SK-N-SH (cell line): ENCODE measurements at regions not wholly inside any gene's neighbourhood (a gene's known extent, or its start where the extent isn't known, plus 50 kb on each side); places are given as distances from the start of the nearest gene placed in this dataset.

ENCODE experiments used
- CTCF ChIA-PET: fragments of 300-600, 350-600 bp; formaldehyde crosslinking; extraction: SDS; loops from one replicate; lab custom pipeline; 2021; lab: Yijun Ruan, JAX
- POLR2A ChIA-PET: fragments of 350-600 bp; sonication (Branson Sonifier 250); formaldehyde crosslinking; extraction: SDS; loops from one replicate; lab custom pipeline; 2020; ENCODE audit warnings: antibody characterized with exemption, inconsistent platforms; lab: Yijun Ruan, JAX
- DNase-seq: peaks from one replicate; pipeline ENCODE4 v3.0.0; 2012
- H2AFZ ChIP-seq: fragments of 200-600 bp; sonication (generic); 2 replicates; pipeline ENCODE4 v1.8.1; 2016; ENCODE audit warnings: antibody characterized with exemption, mild to moderate bottlenecking, low read depth
- H3F3A ChIP-seq: fragments of 200-600 bp; sonication (generic); replicated peaks from 2 replicates; pipeline ENCODE3; 2016; ENCODE audit warnings: antibody characterized with exemption, mild to moderate bottlenecking; ENCODE audit not compliant: insufficient read depth
- H3K27ac ChIP-seq, 2 experiments: fragments of 200-500 bp in 1 of 2; fragments of 200-600 bp in 1 of 2; sonication (Bioruptor generic) in 1 of 2; sonication (generic), shearing (Covaris generic) in 1 of 2; 2 replicates each; pipeline versions ENCODE4 v1.5.1 to v1.6.1; 2014 to 2016; ENCODE audit warnings: low read depth in 2 of 2, inconsistent platforms in 1 of 2, low read length in 1 of 2, mild to moderate bottlenecking in 1 of 2, mixed read lengths in 1 of 2
- H3K27me3 ChIP-seq: fragments of 200-600 bp; sonication (generic), shearing (Covaris generic); 2 replicates; pipeline ENCODE4 v1.6.1; 2016; ENCODE audit warnings: mixed run types; ENCODE audit not compliant: insufficient read depth
- H3K36me3 ChIP-seq, 2 experiments: fragments of 200-500 bp in 1 of 2; fragments of 200-600 bp in 1 of 2; sonication (Bioruptor generic) in 1 of 2; sonication (generic) in 1 of 2; replicated peaks in 1 of 2; 2 replicates each; pipeline versions ENCODE3 to v1.5.1; 2014 to 2016; ENCODE audit warnings: low read length in 1 of 2, mild to moderate bottlenecking in 1 of 2; ENCODE audit not compliant: insufficient read depth in 2 of 2, control insufficient read depth in 1 of 2
- H3K4me1 ChIP-seq, 2 experiments: fragments of 200-500 bp in 1 of 2; fragments of 200-600 bp in 1 of 2; sonication (Bioruptor generic) in 1 of 2; sonication (generic), shearing (Covaris generic) in 1 of 2; 2 replicates each; pipeline versions ENCODE4 v1.5.1 to v1.6.1; 2014 to 2016; ENCODE audit warnings: low read depth in 1 of 2, low read length in 1 of 2, mixed run types in 1 of 2; ENCODE audit not compliant: insufficient read depth in 2 of 2, control insufficient read depth in 1 of 2
- H3K4me2 ChIP-seq: fragments of 200-600 bp; sonication (generic), shearing (Covaris generic); 2 replicates; pipeline ENCODE4 v1.6.1; 2017; ENCODE audit warnings: mixed run types
- H3K4me3 ChIP-seq, 2 experiments: fragments of 200-500 bp in 1 of 2; fragments of 200-600 bp in 1 of 2; sonication (Bioruptor generic) in 1 of 2; sonication (generic), shearing (Covaris generic) in 1 of 2; 2 replicates each; pipeline versions ENCODE4 v1.5.1 to v1.8.1; 2014 to 2016; ENCODE audit warnings: low read depth in 2 of 2, inconsistent platforms in 1 of 2, low read length in 1 of 2, mild to moderate bottlenecking in 1 of 2, mixed read lengths in 1 of 2, moderate library complexity in 1 of 2
- H3K79me2 ChIP-seq: fragments of 200-600 bp; sonication (generic); 2 replicates; pipeline ENCODE4 v1.8.1; 2017; ENCODE audit warnings: mild to moderate bottlenecking; ENCODE audit not compliant: insufficient read depth
- H3K9ac ChIP-seq: fragments of 200-600 bp; sonication (generic); 2 replicates; pipeline ENCODE4 v1.6.1; 2017; ENCODE audit warnings: mixed run types
- H3K9me2 ChIP-seq: fragments of 200-600 bp; sonication (generic); 2 replicates; pipeline ENCODE4 v1.6.1; 2017; ENCODE audit warnings: mixed run types
- H3K9me3 ChIP-seq: fragments of 200-600 bp; sonication (generic); 2 replicates; pipeline ENCODE4 v1.6.1; 2017; ENCODE audit warnings: mixed run types, mild to moderate bottlenecking, moderate library complexity
- H4K20me1 ChIP-seq: fragments of 200-600 bp; sonication (generic); 2 replicates; pipeline ENCODE4 v1.6.1; 2017; ENCODE audit warnings: mild to moderate bottlenecking, mixed run types; ENCODE audit not compliant: insufficient read depth
- FOSL2 ChIP-seq: IDR thresholded peaks from 2 replicates; pipeline ENCODE4 v1.4.0; 2012; ENCODE audit warnings: low read depth, mild to moderate bottlenecking, moderate library complexity, borderline replicate concordance
- FOXM1 ChIP-seq: IDR thresholded peaks from 2 replicates; pipeline ENCODE4 v1.4.0; 2012; ENCODE audit warnings: low read depth, mild to moderate bottlenecking
- GABPA ChIP-seq: IDR thresholded peaks from 2 replicates; pipeline ENCODE4 v1.4.0; 2012; ENCODE audit warnings: low read depth, mild to moderate bottlenecking
- GATA2 ChIP-seq: sonication (generic); formaldehyde crosslinking; IDR thresholded peaks from 2 replicates; pipeline ENCODE4 v1.5.0; 2020; ENCODE audit warnings: mild to moderate bottlenecking, missing genetic modification reagents
- JUND ChIP-seq: IDR thresholded peaks from 2 replicates; pipeline ENCODE4 v1.4.0; 2012
- MEF2A ChIP-seq: IDR thresholded peaks from 2 replicates; pipeline ENCODE4 v1.4.0; 2012; ENCODE audit warnings: low read depth, borderline replicate concordance
- NFIC ChIP-seq: IDR thresholded peaks from 2 replicates; pipeline ENCODE4 v1.4.0; 2012; ENCODE audit warnings: borderline replicate concordance
- NRF1 ChIP-seq: IDR thresholded peaks from 2 replicates; pipeline ENCODE4 v1.6.1; 2012; ENCODE audit warnings: low read depth, mild to moderate bottlenecking, low read length
- RAD21 ChIP-seq: IDR thresholded peaks from 2 replicates; pipeline ENCODE4 v1.6.1; 2012; ENCODE audit warnings: mild to moderate bottlenecking, low read length
- RFX5 ChIP-seq: IDR thresholded peaks from 2 replicates; pipeline ENCODE4 v1.6.1; 2012; ENCODE audit warnings: mild to moderate bottlenecking, improper control_type of control experiment, low read length
- RXRA ChIP-seq: IDR thresholded peaks from 2 replicates; pipeline ENCODE4 v1.4.0; 2012; ENCODE audit warnings: low read depth, mild to moderate bottlenecking, borderline replicate concordance
- SIN3A ChIP-seq: IDR thresholded peaks from 2 replicates; pipeline ENCODE4 v1.6.1; 2012; ENCODE audit warnings: low read depth, mild to moderate bottlenecking, low read length, moderate library complexity, borderline replicate concordance
- SMC3 ChIP-seq: IDR thresholded peaks from 2 replicates; pipeline ENCODE4 v1.6.1; 2012; ENCODE audit warnings: low read depth, low read length, improper control_type of control experiment
- TCF12 ChIP-seq: IDR thresholded peaks from 2 replicates; pipeline ENCODE4 v1.4.0; 2012
- WGBS: methylation state at CpG from one replicate; pipeline ENCODE4 v1.1.6; 2017; ENCODE audit warnings: low lambda C conversion rate; 5-methylcytosine and 5-hydroxymethylcytosine counted together
- TF ChIP-seq, protein P1 (sequence below): IDR thresholded peaks from 2 replicates; pipeline ENCODE4 v1.4.0; 2012; ENCODE audit warnings: low read depth, borderline replicate concordance
- TF ChIP-seq, protein P2 (sequence below): IDR thresholded peaks from 2 replicates; pipeline ENCODE4; 2012
- TF ChIP-seq, protein P3 (sequence below): IDR thresholded peaks from 2 replicates; pipeline ENCODE4 v1.4.0; 2012; ENCODE audit warnings: low read depth, borderline replicate concordance
- TF ChIP-seq, protein P4 (sequence below): fragments of 150-350 bp; IDR thresholded peaks from 2 replicates; pipeline ENCODE4 v1.6.1; 2016; ENCODE audit warnings: mild to moderate bottlenecking, low read depth, low read length

DNA sequence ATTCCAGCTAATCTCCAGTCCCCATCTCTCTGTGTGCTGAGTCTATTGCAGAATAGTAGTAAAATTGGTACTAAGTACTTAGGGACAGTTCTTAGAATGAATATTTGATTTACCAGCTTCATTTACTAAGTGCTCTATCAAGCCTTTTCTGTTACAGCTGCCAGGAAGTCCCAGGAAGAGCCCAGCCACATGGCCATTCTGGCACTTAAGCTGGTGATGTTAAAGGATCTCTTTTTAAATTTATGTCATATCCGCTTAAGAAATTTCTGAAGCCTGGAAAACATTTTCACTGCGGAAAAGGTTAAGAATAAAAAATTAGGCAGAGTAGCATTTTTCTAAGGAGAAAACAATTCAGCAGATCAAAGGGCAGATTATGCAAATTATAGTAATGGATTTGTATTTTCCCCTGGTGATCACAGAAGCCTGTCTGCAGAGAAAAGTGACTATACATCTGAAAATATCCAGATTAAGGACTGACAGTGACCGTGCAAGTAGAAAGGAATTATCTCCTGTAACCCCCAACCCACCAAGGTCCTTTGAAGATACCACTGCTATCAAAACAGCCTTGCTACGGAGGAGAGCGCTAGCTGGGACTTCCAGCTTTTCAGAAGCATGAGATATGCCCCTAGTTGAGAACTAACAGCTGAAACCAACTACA, 260.8 kb downstream of the SH3BP4 start (continued):
- TF ChIP-seq, protein P1, sequence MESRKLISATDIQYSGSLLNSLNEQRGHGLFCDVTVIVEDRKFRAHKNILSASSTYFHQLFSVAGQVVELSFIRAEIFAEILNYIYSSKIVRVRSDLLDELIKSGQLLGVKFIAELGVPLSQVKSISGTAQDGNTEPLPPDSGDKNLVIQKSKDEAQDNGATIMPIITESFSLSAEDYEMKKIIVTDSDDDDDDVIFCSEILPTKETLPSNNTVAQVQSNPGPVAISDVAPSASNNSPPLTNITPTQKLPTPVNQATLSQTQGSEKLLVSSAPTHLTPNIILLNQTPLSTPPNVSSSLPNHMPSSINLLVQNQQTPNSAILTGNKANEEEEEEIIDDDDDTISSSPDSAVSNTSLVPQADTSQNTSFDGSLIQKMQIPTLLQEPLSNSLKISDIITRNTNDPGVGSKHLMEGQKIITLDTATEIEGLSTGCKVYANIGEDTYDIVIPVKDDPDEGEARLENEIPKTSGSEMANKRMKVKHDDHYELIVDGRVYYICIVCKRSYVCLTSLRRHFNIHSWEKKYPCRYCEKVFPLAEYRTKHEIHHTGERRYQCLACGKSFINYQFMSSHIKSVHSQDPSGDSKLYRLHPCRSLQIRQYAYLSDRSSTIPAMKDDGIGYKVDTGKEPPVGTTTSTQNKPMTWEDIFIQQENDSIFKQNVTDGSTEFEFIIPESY: no peak
- TF ChIP-seq RFX5: no peak
- no peak for TF ChIP-seq SMC3
- no peak for TF ChIP-seq GABPA
- TF ChIP-seq, all 33 proteins: peak for 0

DNA sequence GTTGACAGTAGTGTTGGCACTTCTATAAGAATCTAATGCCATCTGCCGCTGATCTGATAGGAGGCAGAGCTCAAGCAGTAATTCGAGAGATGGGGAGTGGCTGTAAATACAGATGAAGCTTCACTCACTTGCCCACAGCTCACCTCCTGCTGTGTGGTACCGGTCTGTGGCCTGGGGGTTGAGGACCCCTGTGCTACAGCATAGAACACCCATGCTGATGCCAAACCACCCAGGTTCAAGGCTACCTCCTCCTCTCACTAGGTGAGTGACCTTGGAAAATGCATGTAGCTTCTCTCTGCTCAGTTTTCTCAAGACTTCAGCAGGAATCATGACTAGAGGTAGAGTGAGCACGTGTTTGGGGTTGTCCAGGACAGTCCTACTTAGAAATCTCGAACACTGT, 263.4 kb downstream of the SH3BP4 start:
- H3K27ac ChIP-seq: no peak overlapping the region
- ChIA-PET CTCF (interaction anchor here (1.2 to 3.9 kb wide), 2 partner anchors 12 to 594 kb away, joined by 3 to 9 read pairs; no protein-coding TSS in a partner anchor), POLR2A (no interaction called here)
- no peak overlapping the region for H3K9ac ChIP-seq
- H4K20me1 ChIP-seq: no peaks in the 10 kb centered on the region
- no peaks in the 10 kb centered on the region for H3K9me2 ChIP-seq
- H3K79me2 ChIP-seq: no peaks in the 10 kb centered on the region
- H3K4me3 ChIP-seq: no peak overlapping the region
- no peaks in the 10 kb centered on the region; the same call in 1 of the 2 replicates for H3K27me3 ChIP-seq
- H3K9me3 ChIP-seq: no peaks in the 10 kb centered on the region
- H3K36me3 ChIP-seq: no peaks in the 10 kb centered on the region
- peaks cover 4 to 10% of the 10 kb centered on the region in 2 experiments; a peak in 2 of 4 replicates for H3K4me1 ChIP-seq
- no peak for TF ChIP-seq TCF12
- TF ChIP-seq FOSL2: no peak
- TF ChIP-seq RXRA: no peak
- TF ChIP-seq NFIC: no peak
- no peak for TF ChIP-seq GABPA
- no peak for TF ChIP-seq RAD21
- no peak for TF ChIP-seq MEF2A
- TF ChIP-seq FOXM1: no peak
- TF ChIP-seq SIN3A: no peak
- TF ChIP-seq NRF1: no peak
- TF ChIP-seq GATA2 (CRISPR knock-in tag): no peak
- TF ChIP-seq JUND: no peak
- TF ChIP-seq, protein P2, sequence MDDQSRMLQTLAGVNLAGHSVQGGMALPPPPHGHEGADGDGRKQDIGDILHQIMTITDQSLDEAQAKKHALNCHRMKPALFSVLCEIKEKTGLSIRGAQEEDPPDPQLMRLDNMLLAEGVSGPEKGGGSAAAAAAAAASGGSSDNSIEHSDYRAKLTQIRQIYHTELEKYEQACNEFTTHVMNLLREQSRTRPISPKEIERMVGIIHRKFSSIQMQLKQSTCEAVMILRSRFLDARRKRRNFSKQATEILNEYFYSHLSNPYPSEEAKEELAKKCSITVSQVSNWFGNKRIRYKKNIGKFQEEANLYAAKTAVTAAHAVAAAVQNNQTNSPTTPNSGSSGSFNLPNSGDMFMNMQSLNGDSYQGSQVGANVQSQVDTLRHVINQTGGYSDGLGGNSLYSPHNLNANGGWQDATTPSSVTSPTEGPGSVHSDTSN: no peak
- TF ChIP-seq, protein P3, sequence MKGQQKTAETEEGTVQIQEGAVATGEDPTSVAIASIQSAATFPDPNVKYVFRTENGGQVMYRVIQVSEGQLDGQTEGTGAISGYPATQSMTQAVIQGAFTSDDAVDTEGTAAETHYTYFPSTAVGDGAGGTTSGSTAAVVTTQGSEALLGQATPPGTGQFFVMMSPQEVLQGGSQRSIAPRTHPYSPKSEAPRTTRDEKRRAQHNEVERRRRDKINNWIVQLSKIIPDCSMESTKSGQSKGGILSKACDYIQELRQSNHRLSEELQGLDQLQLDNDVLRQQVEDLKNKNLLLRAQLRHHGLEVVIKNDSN: no peak
- no peak for TF ChIP-seq SMC3
- TF ChIP-seq, protein P4, sequence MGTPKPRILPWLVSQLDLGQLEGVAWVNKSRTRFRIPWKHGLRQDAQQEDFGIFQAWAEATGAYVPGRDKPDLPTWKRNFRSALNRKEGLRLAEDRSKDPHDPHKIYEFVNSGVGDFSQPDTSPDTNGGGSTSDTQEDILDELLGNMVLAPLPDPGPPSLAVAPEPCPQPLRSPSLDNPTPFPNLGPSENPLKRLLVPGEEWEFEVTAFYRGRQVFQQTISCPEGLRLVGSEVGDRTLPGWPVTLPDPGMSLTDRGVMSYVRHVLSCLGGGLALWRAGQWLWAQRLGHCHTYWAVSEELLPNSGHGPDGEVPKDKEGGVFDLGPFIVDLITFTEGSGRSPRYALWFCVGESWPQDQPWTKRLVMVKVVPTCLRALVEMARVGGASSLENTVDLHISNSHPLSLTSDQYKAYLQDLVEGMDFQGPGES: no peak
- DNase-seq: no peak
- no peaks in the 10 kb centered on the region for H3F3A ChIP-seq
- no peak overlapping the region for H3K4me2 ChIP-seq
- no peak overlapping the region for H2AFZ ChIP-seq
- 48% methylated on average over 5 of the region's 5 CpGs for WGBS
